ENCODE measurements at regions not wholly inside any gene's neighbourhood (a gene's known extent, or its start where the extent isn't known, plus 50 kb on each side); places are given as distances from the start of the nearest gene placed in this dataset.

GRCh38 chr14:104470588-104470987 is 109.0 kb upstream of the C14orf180 start:
- no peak for TF ChIP-seq CTCF (IDR thresholded peaks at IDR 0.05 in 4 of 5, conservative IDR thresholded peaks at IDR 0.05 in 1 of 5)
- TF ChIP-seq POLR2A (IDR thresholded peaks at IDR 0.05): no peak
